ENCODE measurements at regions not wholly inside any gene's neighbourhood (a gene's known extent, or its start where the extent isn't known, plus 50 kb on each side); places are given as distances from the start of the nearest gene placed in this dataset.

GRCh38 chr18:68342039-68342659 lies 372.8 kb downstream of the TMX3 start:
- no peak for DNase-seq (ENCODE audit: low spot score)

DNA sequence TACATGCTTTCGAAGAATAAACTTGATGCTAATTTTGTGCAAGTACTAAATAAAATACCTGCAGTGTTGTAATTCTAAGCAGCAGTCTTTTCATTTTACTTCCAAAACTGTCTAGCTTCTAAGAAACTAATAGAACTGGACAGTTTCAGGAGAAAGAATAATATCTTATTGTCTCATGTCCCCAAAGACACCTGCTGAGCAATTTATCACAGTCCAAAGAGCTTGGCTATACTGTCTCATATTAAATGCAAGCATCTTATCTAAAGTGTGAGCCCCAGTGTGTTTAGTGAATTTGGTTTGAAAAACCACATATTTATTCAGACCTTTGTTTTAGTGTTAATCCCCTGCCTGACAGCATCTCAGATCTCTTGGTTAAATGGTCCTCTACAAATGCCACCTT lies 374.3 kb downstream of the TMX3 start:
- DNase-seq (ENCODE audit: low spot score) = no peak

GRCh38 chr18:68330658-68331057 lies 384.2 kb downstream of the TMX3 start:
- DNase-seq (ENCODE audit: low spot score) = no peak

GRCh38 chr18:68323921-68324320 lies 391.0 kb downstream of the TMX3 start:
- DNase-seq (ENCODE audit: low spot score) = no peak

DNA sequence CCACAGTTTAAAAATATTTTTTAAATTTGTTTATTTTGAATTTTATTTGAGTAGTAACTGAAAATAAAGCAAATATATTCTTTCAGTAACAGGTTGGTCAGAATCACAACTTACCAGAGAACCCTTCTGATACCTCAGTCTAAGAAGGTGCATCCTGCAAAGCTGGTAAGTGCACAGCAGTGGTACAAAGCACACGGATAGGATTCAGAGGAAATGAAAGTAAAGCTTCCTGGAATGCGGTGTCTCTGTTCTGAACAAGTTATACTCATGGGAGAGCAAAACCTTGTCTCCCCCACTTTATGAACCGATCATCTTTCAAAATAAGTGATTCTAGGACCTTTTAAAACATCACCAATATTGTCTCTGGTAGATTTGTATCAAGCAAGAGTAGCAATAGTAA lies 398.3 kb downstream of the TMX3 start:
- no peak for DNase-seq (ENCODE audit: low spot score)

- DNase-seq (ENCODE audit: low spot score) = no peak
Observed at GRCh38 chr18:68314403-68314802, 400.5 kb downstream of the TMX3 start.

GRCh38 chr18:68301441-68301840 lies 413.5 kb downstream of the TMX3 start:
- DNase-seq (ENCODE audit: low spot score) = no peak

- DNase-seq (ENCODE audit: low spot score) = no peak
Observed at GRCh38 chr18:68299906-68300305, 415.0 kb downstream of the TMX3 start.

DNA sequence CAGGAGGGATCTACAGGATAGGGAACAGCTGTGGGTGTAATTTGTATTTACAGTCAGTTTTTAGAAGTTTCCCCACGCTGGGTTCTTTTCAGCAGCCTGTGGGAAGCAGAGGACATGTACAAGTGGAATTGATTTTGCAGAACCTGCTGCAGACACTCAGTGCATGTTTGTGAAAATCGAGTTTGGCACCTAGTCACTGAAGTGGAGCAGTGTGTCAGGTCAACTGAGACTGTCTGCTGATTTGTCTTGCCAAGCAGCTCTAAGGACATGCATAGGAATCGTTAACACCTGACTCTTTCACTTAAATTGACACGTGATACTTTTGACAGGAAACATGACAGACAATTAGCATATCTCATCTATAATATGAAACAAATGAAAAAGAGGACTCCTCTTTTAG lies 416.6 kb downstream of the TMX3 start:
- no peak for DNase-seq (ENCODE audit: low spot score)

GRCh38 chr18:68288408-68288807 lies 426.5 kb downstream of the TMX3 start:
- no peak for DNase-seq (ENCODE audit: low spot score)

DNA sequence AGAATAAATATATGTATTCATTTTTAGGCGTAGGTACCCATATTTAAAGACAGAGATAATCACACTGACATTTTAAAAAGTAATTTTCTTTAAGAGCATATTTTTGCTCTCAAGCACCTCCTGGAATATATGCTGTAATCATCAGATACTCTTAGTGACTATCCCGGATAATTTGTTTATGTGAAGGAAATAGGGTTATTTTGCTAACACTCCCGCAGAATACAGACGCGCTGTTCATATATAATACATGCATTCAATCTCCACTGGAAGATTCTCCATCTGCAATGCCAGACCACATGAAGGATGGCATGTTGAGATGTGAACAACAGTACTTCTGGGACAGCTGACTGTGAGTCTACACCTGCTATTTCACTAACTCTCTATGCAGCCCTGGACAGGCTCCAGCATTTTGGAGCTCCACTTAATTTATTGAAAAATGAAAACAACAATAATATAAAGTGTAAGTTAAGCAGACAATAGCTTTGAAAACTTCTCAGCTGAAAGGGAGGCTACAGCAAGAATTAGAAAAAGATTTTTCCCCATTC lies 430.6 kb downstream of the TMX3 start:
- no peak for DNase-seq (ENCODE audit: low spot score)

DNA sequence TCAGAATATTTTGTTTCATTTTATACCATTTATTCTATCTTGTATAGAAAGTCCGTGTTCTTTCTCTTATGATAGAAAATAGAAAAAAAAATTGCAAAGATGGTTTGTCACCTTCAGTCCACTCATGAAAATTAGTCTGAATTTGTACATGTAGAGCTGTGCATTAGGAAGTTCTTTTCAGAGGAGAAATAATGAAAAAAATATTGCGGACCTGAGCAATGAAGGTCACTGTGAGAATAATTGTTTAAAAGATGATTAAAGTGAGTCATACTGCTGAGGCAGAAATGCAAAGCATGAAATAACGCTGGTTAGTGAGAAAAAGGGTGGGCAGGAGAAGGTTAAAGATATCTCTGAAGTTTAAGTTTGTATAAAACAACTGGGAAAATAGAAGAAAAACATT lies 431.1 kb downstream of the TMX3 start:
- no peak for DNase-seq (ENCODE audit: low spot score)

- DNase-seq (ENCODE audit: low spot score) = no peak
Observed at GRCh38 chr18:68282232-68282631, 432.7 kb downstream of the TMX3 start.

- no peak for DNase-seq (ENCODE audit: low spot score)
Observed at GRCh38 chr18:68275616-68276015, 439.3 kb downstream of the TMX3 start.

DNA sequence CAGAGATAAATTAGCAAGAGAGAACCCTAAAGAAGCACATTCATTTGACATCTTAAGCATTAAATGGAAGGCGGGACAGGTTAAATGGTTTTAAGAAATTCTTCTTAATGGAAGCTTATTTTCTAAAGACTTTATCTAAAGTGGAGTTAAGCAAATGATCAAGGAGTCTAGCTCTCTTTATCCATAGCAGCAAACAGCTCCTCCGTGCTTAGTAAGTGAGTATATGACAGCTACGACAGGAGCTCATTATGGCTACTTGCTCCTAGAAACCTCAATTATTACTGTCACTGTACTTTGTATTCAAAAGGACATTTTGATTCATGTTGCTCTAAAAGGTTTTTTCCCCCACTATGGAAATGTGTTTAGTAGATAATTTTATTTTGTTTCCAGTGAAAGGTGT lies 444.9 kb downstream of the TMX3 start:
- DNase-seq (ENCODE audit: low spot score) = no peak

GRCh38 chr18:68267583-68267982 lies 447.3 kb downstream of the TMX3 start:
- DNase-seq (ENCODE audit: low spot score) = no peak

DNA sequence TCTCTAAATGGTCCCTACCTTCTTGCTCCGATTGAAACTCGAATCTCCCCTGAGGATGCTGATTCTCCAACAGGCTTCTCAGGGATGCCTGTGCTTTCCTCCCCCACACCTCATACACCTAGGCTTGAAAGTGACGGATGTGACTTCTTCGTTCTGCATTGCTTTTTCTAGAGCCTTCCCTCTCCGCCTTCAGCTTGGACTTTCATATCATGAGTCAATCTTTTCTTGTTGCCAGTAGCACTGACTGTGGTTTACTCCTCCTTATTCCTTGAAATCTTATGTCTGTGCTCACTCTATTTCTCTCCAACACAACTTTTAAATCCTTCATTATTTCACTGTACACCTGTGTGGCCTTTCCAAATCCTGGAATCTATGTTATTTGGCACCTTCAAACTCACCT lies 451.4 kb downstream of the TMX3 start:
- no peak for DNase-seq (ENCODE audit: low spot score)

DNA sequence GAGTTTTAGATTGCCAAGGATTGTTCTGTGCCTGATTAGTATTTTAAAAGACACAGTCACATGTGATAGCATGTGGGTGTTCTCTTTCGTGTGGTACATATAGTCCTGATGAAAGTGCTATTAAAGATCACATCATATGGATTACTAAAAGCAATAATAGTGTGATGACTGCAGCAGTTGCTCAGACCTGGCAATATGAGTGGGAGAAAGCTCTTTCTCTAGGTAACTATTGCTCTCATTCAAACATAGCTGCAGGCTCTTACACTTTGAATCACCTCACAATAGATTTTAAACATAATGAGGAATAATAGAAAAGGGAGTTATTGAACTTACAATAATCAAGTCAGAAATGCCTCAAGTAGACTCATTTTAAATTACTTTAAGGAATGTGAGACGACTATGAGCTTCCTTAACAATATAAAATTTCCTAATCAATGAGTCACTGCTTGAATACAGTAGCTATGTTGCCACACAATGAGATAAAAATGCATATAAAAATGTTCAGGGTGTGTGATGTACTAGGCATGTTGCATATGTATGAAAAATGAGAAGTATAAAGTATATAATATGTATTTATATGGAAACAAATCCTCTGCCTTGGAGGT lies 452.1 kb downstream of the TMX3 start:
- DNase-seq (ENCODE audit: low spot score) = no peak

DNA sequence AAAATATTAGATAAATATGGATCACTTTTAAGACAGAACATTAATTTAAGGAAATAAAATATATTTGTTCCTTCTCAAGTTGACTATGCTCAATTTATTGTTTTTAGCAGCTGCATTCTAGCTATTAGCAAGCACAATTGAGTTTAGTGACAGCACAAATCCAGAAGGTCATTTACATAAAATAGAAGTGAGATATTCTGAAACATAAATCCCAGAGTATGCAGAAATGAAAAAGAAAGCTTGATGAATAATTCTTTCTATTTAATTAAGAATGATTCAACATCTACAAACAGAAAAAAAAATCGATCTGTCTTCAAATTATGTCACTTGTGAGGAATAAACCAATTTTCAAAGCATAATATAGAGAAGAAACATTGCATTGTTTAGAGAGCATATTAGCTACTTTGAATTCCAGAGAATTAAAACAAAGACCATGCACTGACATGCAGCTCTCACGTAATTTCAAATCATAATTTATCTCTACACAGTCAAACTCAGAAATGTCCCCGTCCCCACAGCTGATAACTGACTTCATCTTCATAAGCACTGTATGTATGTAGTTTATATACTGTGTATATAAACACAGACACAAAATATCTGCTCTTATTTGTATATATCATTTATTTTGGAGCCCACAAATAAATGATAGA lies 458.4 kb downstream of the TMX3 start:
- DNase-seq (ENCODE audit: low spot score) = no peak

- no peak for DNase-seq (ENCODE audit: low spot score)
Observed at GRCh38 chr18:68244786-68245185, 470.1 kb downstream of the TMX3 start.

DNA sequence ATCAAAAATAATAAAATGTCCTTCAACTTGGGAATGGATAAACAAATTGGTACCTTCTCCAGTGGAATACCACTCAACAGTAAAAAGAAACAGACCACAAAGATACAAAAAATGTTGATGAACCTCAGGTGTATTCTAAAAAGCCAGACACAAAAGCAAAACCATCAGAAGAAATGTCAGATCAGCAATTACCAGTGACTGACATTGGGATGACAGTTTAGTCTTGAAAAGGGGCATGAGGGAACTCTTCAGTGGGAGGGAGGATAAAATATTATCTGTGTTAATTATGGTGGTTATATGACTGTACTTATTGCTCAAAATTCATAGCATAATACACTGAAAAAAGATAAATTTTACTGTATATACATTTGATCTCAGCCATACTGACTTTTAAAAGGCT lies 473.0 kb downstream of the TMX3 start:
- DNase-seq (ENCODE audit: low spot score) = no peak

- no peak for DNase-seq (ENCODE audit: low spot score)
Observed at GRCh38 chr18:68234676-68235075, 480.2 kb downstream of the TMX3 start.

GRCh38 chr18:68234131-68234530 lies 480.8 kb downstream of the TMX3 start:
- DNase-seq (ENCODE audit: low spot score) = no peak

GRCh38 chr18:68233018-68233417 lies 481.9 kb downstream of the TMX3 start:
- DNase-seq (ENCODE audit: low spot score) = no peak
